OCI-M2 (cell line): ENCODE measurements at regions not wholly inside any gene's neighbourhood (a gene's known extent, or its start where the extent isn't known, plus 50 kb on each side); places are given as distances from the start of the nearest gene placed in this dataset.

ENCODE experiments used
- DNase-seq: peaks from one replicate; lab custom pipeline; 2025; ENCODE audit not compliant: unreplicated experiment; lab: John Stamatoyannopoulos, UW

DNA sequence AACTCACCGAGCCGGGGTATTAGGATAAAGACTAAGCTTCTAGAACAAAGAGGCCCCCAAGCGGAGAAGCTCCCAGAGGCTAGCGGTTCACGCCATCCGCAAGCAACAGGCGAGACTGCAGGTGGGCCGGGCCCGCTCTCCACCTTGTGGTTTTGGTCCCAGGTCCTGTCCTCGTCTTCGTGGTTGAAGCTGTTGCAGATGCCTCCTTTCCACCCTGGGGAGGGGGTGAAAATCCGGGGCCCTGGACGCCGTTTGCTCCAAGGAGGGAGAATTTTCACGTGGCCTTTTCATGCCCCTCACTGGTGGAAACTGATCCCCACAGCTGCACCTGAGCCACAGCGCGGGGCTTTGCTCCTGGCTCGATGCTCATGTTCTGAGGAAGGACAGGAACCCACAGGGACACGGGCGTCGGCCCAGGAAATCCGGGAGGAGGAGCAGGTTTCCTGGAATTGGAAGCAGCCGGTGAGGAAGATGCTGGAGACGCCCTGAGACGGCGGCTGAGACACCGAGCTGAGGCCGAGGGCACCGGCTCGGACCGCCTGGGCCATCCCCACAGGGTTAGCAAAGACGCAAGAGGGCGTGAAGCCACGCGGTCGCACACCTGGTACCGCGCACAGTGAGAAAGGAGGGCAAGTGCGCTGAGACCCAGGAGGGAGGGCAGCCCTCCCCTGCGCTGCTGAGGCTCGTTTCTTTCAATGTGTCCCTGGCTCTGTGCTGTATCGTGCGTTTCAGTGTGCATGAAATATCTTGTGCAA, 54.7 kb upstream of the SALL3 start:
- no peak for DNase-seq

DNA sequence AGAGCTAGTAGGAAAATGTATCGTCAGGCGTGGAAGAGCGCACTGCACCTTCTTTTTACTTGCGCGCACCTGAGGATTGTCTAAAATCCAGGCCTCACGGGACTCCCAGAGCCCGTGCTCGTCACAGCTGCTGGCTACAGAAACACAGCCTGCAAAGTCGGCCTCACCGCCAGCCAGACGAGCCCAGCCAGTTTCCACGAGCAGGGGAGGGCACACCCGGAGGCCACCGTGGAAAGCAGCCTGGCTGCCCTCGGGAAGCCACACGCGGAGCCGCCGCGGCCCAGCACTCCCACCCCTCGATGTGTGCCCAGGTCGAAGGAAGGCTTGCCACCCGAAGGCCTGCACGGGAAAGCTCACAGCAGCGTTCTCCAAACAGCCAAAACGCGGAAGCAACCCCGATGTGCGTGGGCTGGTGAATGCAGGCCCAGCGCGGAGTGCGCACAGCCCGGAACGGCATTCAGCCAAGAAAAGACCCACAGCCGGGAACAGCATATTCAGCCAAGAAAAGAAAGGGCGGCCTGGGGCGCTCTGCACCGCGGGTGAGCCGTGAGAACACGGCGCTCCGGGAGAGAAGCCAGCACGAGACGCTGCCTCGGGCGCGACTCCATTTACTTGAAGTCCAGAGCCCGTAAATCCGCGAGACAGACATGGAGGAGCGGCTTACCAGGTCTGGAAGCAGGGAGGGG, 53.9 kb upstream of the SALL3 start:
- DNase-seq, result no peak

- no peak for DNase-seq
Measured at GRCh38 chr18:78926243-78926615, 53.4 kb upstream of the SALL3 start.

- DNase-seq, result no peak
Measured at GRCh38 chr18:78927156-78927555, 52.5 kb upstream of the SALL3 start.

DNA sequence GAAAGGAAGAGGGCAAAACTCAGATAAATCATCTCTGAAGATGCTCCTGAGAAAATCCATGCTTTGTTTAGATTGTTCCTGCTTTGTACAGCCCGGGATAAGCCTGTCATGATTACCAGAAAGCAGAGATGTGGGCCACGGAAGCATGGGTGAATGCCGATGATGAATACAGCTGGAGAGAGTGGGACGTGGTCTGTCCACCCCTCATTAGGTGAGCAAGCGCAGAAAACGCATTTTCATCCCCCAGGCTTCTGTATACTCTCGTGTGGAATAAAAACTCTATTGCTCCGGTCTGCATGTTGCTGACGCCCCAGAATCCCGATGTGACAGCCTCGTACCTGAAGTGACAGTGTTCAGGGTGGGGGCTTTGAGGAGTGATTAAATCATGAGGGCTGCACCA, 52.0 kb upstream of the SALL3 start:
- DNase-seq, result no peak

GRCh38 chr18:78928076-78928475, 51.5 kb upstream of the SALL3 start:
- DNase-seq, result no peak

DNA sequence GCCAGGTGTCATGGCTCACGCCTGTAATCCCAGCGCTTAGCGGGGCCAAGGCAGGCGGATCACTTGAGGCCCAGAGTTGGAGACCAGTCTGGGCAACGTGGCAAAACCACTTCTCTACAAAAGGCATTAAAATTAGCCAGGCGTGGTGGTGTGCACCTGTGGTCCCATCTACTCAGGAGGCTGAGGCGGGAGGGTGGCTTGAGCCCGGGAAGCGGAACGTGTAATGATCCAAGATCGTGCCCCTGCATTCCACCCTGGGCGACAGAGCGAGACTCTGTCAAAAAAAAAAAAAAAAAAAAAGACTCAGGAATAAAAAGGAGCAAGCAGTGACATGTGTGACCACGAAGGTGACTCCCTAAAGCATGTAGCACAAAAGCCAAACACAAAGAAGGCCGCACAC, 50.1 kb upstream of the SALL3 start:
- DNase-seq, result no peak
